Left renal pelvis (tissue), 4 donors: ENCODE measurements at regions not wholly inside any gene's neighbourhood (a gene's known extent, or its start where the extent isn't known, plus 50 kb on each side); places are given as distances from the start of the nearest gene placed in this dataset.

ENCODE experiments used
- DNase-seq, 4 donors: peaks; one replicate each; pipeline ENCODE4 v3.0.0-alpha.2; 2013; ENCODE audit warnings: low read depth in 4 of 4, low spot score in 3 of 4

GRCh38 chr4:178871476-178871875 is 1429.2 kb upstream of the AGA start:
- no peak for DNase-seq

GRCh38 chr4:178881937-178882336 is 1439.7 kb upstream of the AGA start:
- DNase-seq: no peak

- DNase-seq: no peak
Observed at GRCh38 chr4:178894126-178894525, 1451.9 kb upstream of the AGA start.

- DNase-seq: no peak
Observed at GRCh38 chr4:178899084-178899483, 1456.8 kb upstream of the AGA start.

GRCh38 chr4:178917756-178918155 is 1475.5 kb upstream of the AGA start:
- no peak for DNase-seq

- DNase-seq: no peak
Observed at GRCh38 chr4:178937130-178937529, 1494.9 kb upstream of the AGA start.

GRCh38 chr4:178941975-178942374 is 1499.7 kb upstream of the AGA start:
- DNase-seq: no peak

- no peak for DNase-seq
Observed at GRCh38 chr4:178953447-178954120, 1511.3 kb upstream of the AGA start.

- DNase-seq: no peak
Observed at GRCh38 chr4:178955614-178956013, 1513.4 kb upstream of the AGA start.

- DNase-seq: no peak
Observed at GRCh38 chr4:178958725-178959440, 1516.6 kb upstream of the AGA start.

- peak in 2 of 4 donors; percentile 2 to 11 for DNase-seq
Observed at GRCh38 chr4:178963446-178964045, 1521.3 kb upstream of the AGA start.

GRCh38 chr4:178966644-178967043 is 1524.4 kb upstream of the AGA start:
- no peak for DNase-seq

- no peak for DNase-seq
Observed at GRCh38 chr4:178970433-178971140, 1528.3 kb upstream of the AGA start.

GRCh38 chr4:178976861-178977260 is 1534.6 kb upstream of the AGA start:
- no peak for DNase-seq

- no peak for DNase-seq
Observed at GRCh38 chr4:178993306-178993705, 1551.1 kb upstream of the AGA start.

GRCh38 chr4:179001918-179002317 is 1559.7 kb upstream of the AGA start:
- DNase-seq: no peak

- DNase-seq: no peak
Observed at GRCh38 chr4:179007755-179008154, 1565.5 kb upstream of the AGA start.

- DNase-seq: no peak
Observed at GRCh38 chr4:179017581-179017980, 1575.3 kb upstream of the AGA start.

GRCh38 chr4:179027569-179027968 is 1585.3 kb upstream of the AGA start:
- no peak for DNase-seq

- DNase-seq: no peak
Observed at GRCh38 chr4:179028321-179028720, 1586.1 kb upstream of the AGA start.

- DNase-seq: no peak
Observed at GRCh38 chr4:179029683-179030082, 1587.4 kb upstream of the AGA start.
